NCI-H1930 (cell line): ENCODE measurements at regions not wholly inside any gene's neighbourhood (a gene's known extent, or its start where the extent isn't known, plus 50 kb on each side); places are given as distances from the start of the nearest gene placed in this dataset.
"Not testable (repeated sequence)": the region's sequence is repeated elsewhere in the genome, so short reads cannot be mapped to it uniquely, and the experiment has no call there.

ENCODE experiments used
- DNase-seq, 2 experiments: peaks; one replicate each; lab custom pipeline; 2025; lab: John Stamatoyannopoulos, UW

DNA sequence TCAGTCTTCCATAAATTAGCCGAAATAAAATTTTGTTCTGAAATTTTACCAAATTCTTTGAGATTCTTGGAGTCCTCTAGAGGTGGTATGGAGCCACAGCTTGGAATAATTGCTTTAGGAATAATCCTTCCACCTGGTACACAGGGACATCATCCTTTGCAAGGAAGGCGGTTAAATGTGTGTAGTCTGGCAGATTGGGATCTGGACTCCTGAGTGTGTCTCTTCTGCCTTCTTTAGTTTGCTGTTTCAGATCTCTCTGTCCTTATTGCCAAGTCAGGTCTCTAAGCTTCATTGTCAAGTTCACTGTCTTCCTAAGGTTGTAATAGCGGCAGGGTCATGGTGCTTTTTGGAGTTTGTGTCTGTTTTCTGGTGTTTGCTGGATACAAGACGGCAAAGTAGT is 393.9 kb upstream of the RGS6 start:
- no peak for DNase-seq

DNA sequence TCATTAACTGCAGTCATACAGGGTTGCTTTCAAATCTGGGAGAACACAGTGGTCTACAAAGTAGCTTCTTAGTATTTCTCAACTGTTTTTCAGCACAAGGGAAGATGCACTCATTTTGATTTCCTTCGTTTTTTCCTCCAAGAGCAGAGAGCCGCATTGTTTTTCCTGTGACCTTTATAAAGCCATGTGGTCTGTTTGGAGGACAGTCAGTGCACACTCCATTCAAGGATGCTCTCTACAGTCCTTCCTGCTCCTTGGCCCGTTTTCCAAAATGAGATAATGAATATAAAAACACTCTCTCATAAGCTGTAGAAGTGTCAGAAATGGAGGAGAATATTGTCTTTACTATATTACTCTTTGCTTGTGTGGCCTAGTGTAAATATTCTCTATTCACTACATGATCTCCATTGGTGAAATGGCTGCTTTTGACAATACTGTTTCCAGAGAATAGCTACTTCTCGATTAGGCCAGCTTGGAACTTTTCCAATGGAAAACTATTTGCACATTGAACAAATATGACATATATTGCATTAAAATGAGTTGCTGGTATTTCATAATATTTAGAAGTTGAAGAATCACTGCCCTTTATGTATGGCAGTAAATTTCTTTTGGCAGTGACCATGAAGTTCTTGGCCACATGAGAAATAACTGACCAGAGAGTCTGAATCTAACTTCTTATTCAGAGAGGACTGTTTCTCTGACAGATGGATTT is 393.1 kb upstream of the RGS6 start:
- DNase-seq, result no peak

DNA sequence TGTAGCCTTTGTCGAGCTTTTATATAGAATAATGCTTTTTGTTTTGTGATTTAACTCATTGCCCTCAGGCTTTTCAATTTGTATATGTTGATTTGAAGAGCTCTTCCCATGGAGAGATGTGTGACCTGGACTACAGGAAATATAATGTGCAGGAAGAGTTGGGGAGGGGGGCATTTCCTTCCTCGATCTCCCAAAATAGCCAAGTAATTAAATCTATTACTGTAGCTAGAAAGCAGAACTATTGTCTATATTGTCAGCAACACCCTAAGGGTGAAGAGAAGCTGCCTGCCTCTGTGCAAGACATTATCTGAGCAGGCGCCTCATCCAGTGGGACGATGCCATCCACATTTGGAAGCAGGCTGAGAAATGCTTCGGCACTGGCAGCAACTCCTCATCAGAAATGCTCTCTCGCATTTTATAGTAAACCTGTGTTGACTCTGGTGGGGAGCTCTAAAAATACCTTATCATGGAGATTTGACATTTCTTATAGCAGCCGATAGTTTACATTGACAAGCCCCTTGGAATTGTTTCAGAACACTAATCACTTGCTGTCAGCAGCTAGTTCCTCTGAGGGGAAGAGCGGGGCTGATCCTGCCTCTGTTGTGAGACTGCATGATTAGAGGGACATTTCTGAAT is 392.5 kb upstream of the RGS6 start:
- no peak for DNase-seq

DNA sequence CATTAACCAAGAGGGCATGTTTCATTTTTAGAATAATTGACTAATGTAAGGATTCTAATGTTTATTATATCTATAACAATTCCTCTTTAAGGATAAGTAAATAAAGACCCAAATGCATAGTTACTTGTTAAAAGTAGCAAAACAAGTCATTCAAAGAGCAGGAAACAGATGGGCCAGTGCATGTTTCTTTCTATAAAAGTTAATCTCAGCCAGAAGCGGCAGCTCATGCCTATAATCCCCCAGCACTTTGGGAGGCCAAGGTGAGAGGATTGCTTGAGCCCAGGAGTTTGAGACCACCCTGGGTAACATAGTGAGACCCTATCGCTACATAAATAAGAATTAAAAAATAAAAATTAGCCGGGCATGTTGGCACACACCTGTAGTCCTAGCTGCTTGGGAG is 391.0 kb upstream of the RGS6 start:
- DNase-seq, result no peak

DNA sequence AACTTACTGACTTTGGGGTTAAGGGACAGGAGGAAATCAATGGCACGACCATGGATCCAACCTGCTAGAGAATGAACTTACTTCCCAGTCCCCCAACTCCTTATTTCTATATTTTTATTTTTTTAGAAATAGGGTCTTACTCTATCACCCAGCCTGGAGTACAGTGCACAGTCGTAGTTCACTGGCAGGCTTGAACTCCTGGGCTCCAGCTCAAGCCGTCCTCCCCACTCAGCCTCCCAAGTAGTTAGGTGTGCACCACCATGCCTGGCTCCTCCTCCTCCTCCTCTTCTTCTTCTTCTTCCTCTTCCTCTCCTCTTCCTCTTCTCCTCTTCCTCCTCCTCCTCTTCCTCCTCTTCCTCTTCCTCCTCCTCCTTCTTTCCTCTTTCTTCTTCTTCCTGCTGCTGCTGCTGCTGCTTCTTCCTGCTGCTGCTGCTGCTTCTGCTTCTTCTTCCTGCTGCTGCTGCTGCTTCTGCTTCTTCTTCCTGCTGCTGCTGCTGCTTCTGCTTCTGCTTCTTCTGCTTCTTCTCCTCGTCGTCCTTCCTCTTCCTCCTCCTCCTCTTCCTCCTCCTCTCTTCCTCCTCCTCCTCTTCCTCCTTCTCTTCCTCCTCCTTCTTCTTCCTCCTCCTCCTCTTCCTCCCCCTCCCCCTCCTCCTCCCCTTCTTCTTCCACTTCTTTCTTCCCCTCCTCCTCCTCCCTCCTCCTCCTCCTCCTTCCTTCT is 390.1 kb upstream of the RGS6 start:
- no peak for DNase-seq

DNA sequence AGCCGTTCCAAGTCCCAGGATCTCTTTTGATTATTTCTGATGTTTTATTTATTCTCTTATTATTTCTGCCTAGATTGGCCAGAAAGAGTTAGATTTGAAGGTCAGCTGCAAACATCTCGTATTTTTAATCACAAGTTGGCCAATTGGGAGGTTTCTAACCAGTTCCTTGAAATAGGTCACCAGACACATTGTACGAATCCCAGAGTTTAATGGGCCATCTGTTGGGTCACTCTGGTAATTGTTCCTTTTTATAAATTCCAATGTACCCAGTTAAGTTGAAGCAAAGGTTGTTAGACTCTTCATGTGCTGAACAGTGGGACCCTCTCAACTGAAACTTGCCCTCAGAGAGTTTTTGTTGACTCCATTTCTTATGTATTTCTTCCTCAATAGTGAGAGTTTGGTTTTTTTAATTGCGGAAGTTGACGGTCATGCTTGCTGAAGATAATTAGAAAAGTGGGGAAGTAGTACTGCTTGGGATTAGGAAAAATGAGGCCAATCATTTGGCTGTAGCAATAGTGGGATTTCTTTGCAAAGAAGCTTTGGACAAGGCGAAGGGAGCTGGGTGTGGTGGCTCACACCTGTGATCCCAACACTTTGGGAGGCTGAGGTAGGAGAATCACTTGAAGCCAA is 382.7 kb upstream of the RGS6 start:
- DNase-seq, result no peak

DNA sequence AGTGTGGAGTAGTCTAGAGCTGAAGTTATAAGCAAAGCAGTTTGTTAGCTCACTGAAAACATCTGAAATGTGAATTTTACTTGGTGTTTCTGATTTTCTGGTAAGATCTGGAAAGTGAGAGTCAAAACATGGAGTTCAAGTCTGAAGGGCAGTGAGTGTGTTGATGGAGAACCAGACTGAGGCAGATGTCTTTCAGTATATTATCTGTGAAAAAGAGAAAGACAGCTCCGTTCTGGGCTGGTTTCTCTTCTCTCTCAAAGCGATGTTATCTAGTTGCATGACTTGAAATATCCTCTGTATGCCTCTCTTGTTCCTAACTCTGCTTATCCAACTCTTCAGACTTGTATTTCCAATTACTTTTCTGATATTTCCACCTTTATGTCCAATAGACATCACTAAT is 381.9 kb upstream of the RGS6 start:
- no peak for DNase-seq

DNA sequence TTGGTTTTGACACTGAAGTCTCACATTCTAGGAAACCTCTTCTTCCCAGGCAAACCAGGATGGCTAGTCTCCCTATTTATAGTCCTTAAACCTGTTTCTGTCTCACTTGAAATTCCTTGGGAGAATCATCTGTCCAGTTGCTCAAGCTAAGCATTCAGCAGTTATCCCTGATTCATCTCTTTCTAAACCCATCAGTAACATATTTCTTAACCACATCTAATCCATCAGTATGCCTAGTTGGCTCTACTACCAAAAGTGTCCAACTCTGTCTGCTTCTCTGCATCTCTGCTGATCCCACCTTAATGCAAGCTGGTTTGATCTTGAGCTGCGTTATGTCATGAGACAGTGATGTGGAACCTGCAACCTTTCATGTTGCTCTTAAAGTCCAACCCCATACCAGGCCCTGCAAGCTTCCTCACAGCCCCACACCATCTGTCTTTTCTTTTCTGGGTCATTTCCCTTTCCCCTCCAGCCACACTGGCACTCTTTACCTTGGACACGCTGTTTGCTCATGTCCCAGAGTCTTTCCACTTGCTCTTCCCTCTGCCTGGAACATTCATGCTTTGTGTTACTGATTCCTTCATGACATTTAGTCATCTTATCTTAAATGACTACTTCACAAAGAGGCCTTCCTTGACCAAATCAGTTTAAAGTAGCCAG is 380.8 kb upstream of the RGS6 start:
- no peak for DNase-seq

DNA sequence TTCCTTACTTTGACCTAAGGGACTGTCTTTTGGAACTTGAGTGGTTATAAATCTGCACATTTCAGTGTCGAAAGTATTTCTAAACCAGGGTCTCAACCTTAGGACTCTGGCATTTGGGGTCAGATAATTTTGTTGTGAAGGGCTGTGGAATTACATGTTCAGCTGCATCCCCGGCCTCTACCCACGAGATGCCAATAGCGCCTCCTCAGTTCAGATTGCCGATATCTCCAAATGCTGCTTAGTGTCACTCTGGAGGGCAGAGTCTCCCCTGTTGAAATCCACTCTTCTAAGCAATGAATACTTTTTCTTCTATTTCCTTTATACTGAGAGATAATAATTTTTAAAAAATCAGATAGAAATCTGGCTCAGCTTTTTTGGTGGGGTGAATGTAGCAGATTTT is 379.4 kb upstream of the RGS6 start:
- DNase-seq, result no peak

DNA sequence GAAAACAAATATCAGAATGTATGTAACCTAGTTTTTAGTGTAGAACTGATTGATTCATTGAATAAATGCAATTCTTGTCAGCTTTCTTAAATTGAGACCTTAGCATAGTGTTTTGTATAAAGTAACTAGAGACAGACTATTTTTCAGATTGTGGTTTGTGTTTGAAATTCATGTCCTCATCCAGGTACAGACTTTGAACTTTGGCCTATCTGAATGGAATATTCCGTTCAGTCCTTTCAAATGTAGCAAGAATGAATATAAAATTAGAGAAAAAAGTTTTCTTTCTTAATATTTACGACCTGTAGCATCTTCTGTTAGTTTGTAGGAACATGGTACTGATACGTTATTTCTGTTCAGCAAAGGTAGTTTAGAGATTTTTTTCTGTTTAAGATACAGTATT is 378.4 kb upstream of the RGS6 start:
- no peak for DNase-seq

DNA sequence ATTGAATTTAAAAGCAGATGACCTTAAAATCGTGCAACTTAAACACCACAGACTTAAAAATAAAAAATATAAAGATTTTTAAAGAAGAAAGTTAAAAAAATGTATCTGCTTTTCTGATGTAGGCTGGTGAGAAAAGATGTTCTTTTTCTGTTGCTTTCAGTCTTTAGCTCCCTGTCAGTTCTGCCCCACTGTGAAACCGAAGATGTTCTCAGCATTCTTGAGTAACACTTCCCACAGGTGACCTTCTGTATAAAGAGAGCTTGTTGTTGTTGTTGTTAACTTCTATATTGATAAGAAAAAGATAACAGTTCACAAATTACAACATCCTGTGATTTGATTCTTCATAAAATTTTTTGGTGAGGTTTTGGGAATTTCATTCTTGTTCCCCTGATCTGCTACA is 377.9 kb upstream of the RGS6 start:
- no peak for DNase-seq

DNA sequence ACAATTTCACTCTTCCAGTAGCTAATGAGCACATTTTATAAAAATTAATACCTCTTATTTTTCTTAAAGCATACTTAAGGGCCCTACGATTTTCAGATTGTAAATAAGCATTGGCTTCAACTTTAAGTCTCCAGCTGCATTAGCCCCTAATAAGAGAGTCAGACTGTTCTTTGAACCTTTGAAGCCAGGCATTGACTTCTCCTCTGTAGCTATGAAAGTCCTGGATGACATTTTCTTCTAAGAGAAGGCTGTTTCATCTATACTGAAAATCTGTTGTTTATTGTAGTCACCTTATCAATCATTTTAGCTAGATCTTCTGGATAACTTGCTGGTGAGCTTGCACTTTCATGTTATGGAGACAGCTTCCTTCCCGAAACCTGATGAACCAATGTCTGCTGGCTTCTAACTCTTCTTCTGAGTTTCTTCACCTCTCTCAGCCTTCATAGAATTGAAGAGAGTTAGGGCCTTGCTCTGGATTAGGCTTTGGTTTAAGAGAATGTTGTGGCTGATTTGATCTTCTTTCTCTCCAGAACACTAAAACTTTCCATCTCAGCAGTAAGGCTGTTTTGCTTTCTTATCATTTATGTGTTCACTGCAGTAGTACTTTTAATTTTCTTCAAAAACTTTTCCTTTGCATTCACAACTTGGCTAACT is 377.1 kb upstream of the RGS6 start:
- DNase-seq, result no peak

DNA sequence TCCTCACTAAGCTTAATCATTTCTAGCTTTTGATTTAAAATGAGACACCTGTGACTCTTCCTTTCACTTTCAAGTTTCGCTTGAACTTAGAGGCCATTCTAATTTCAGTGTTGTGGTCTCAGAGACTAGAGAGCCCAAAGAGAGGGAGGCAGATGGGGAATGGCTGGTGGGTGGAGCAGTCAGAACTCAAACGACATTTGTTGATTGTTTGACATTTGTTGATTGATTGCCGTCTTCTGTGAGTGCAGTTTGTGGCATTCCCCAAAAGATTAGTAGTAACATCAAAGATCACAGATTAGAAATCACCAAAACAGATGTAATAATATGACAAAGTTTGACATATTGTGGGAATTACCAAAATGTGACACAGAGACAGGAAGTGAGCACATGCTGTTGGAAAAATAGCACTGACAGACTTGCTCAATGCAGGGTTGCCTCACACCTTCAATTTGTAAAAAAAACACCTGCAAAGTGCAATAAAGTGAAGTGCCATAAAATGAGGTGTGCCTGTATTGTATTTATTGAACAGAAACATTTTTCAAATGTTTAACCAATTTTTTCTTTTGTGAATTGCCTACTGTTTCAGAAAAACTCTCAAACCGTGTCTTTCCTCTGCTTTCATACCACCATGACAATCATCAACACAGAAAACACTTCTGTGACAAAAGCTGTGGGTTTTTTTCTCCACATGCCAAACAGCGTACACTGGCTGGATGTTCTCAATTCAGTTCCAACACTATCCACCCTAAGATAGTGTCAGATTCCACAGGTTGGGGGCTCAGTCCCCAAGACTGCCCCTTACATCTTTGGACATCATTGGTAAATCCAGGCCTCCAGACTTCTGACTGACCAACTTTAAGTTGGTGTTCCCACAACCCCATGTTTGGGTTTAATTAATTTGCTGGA is 376.3 kb upstream of the RGS6 start:
- no peak for DNase-seq

DNA sequence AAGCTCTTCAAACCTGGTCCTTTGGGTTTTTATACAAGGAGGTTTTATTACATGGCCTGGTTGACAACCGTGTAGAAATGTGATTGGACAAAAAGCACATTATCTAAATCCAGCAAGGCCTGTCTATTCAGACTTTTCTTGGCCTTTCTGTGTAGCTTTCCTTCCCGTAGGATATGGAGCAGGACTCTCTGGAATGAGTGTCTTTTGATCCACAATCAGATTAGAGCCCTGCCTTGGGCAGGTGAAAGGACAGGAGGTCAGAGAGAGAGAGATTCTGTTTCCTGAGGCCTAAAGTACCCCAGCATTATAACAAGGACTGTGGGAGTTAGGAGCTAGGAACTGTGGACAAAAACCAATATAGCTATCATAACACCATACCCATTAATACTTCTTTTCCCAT is 375.5 kb upstream of the RGS6 start:
- no peak for DNase-seq

DNA sequence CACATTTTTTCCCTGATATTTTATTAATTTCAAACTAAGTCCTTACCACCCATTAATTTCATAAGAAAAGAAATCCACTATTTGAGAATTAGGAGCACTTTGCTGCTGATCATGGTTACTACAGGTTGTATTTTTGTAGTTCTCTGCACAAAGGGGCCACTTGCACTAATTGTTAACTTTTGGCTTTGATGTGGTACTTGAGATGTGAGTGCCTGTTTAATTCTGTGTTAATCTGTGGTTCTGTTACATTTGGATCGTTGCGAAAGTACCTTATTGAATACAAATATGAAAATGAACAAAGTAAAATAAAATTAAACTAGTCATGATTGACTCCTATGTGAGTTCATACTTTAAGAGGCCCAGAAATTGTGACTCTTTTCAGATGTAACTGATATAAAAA is 374.9 kb upstream of the RGS6 start:
- no peak for DNase-seq

DNA sequence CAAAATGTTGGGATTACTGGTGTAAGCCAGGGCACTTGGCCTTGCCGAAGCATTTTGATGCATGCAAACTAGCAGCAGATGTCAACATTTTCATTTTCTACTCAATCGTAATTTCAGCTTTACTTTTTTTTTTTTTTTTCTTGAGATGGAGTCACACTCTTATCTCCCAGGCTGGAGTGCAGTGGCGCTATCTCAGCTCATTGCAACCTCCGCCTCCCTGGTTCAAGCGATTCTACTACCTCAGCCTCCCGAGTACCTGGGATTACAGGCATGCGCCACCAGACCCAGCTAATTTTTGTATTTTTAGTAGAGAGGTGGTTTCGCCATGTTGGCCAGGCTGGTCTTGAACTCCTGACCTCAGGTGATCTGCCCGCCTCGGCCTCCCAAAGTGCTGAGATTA is 373.3 kb upstream of the RGS6 start:
- DNase-seq, result not testable (repeated sequence)

DNA sequence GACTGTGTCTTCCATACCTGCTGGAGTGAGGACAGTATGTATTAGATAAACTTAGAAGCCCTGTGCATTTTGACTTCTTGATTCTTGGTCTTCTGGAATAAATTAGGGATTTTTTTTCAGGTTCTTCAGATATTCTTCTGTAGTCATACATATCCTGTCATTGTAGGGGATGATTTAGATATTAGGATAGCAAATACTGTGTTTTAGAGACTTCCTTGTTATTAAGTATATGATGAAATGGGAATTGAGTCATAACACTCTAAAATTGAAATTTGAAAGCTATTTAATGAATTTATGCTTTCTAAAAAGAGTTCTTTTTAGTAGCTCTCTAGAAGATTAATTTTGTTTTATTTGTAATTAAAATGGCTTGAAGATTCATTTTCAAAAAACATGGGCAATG is 371.5 kb upstream of the RGS6 start:
- no peak for DNase-seq

DNA sequence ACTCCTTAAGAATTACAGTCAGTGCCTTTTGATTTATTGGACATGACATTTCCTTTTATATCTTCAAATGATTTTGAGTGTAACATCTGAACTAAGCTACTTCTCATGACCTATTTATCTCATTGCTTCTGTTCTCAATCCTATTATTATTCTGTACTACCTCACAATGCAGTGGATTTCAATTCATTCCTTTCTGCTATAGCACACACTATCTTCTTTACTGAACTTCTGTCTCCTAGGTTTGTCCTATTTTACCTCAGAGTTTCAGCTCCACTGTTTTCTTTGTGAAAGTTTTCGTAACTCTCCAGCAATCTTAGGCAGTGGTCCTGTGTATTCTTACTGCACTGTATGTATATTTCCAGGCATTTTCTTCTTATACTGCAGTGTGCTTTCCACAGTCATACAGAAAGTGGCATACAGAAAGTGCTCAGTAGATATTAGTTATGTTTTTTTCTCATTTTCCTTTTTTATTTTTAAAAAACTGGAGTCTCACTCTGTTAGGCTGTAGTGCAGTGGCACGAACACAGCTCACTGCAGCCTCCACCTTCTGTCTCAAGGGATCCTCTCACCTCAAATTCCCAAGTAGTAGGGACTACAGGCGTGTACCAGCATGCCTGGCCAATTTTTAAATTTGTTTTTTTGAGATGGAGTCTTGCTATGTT is 368.6 kb upstream of the RGS6 start:
- no peak for DNase-seq

DNA sequence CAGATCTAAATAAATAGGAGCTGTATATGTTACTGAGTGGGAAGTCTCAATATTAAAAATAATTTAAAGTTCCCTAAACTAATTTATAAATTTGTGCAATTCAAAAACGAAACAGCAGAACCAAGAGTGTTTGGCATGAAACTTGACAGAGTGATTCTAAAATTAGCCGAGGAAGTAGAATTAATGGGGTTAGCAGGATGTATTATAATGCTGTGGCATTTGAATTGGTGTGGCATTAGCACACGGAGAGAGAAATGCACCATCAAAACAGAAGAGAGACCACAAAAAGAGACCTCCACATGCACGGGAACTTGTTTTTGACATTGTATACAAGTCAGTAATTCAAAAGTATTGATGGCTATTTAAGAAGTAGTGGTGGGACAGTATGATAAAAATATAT is 366.0 kb upstream of the RGS6 start:
- DNase-seq, result no peak

DNA sequence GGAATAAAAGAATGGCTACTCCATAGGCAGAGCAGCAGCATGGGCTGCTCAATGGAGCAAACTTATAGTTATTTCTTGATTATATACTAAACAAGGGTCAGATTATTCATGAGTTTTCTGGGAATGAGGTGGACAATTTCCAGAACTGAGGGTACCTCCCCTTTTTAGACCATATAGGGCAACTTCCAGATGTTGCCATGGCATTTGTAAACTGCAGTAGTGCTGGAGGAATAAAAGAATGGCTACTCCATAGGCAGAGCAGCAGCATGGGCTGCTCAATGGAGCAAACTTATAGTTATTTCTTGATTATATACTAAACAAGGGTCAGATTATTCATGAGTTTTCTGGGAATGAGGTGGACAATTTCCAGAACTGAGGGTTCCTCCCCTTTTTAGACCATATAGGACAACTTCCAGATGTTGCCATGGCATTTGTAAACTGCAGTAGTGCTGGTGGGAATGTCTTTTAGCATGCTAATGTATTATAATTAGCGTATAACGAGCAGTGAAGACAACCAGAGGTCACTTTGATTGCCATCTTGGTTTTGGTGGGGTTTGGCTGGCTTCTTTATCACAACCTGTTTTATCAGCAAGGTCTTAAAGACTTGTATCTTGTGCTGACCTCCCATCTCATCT is 364.6 kb upstream of the RGS6 start:
- not testable (repeated sequence) for DNase-seq
